Heart left ventricle (tissue), 16 donors: ENCODE measurements at regions not wholly inside any gene's neighbourhood (a gene's known extent, or its start where the extent isn't known, plus 50 kb on each side); places are given as distances from the start of the nearest gene placed in this dataset.

ENCODE experiments used
- ATAC-seq, 4 donors: fragments of 200-7000 bp; cut with Tn5 transposase; one replicate each; pipeline ENCODE4 v1.9.1; 2020 to 2022; ENCODE audit warnings: moderate library complexity in 4 of 4, mild to moderate bottlenecking in 3 of 4, moderate number of reproducible peaks in 1 of 4
- DNase-seq, 5 donors: peaks; one replicate each; pipeline ENCODE4 v3.0.0-alpha.2; 2020
- H3K27ac ChIP-seq, 12 donors: fragments of 200-600 bp; sonication (generic) in 4 of 12; one replicate each; pipeline versions ENCODE4 v1.5.0 to v1.8.0; 2016 to 2022; ENCODE audit warnings: mild to moderate bottlenecking in 2 of 12
- H3K27me3 ChIP-seq, 9 donors: fragments of 200-600 bp; sonication (generic) in 2 of 9; one replicate each; pipeline versions ENCODE4 v1.5.1 to v1.8.0; 2016 to 2022; ENCODE audit warnings: mild to moderate bottlenecking in 3 of 9
- H3K36me3 ChIP-seq, 9 donors: fragments of 200-600 bp; sonication (generic) in 2 of 9; one replicate each; pipeline versions ENCODE4 v1.5.0 to v1.8.0; 2018 to 2022; ENCODE audit warnings: mild to moderate bottlenecking in 2 of 9
- H3K4me1 ChIP-seq, 12 donors: fragments of 200-600 bp; sonication (generic) in 4 of 12; one replicate each; pipeline versions ENCODE4 v1.5.0 to v1.8.0; 2016 to 2022; ENCODE audit warnings: mild to moderate bottlenecking in 3 of 12
- H3K4me3 ChIP-seq, 12 donors: fragments of 200-600 bp; sonication (generic) in 4 of 12; one replicate each; pipeline versions ENCODE4 v1.5.0 to v1.8.0; 2017 to 2022; ENCODE audit warnings: mild to moderate bottlenecking in 9 of 12, moderate library complexity in 4 of 12
- H3K9me3 ChIP-seq, 12 donors: fragments of 200-600 bp; sonication (generic) in 4 of 12; one replicate each; pipeline versions ENCODE4 v1.5.0 to v1.8.0; 2016 to 2022; ENCODE audit warnings: mild to moderate bottlenecking in 1 of 12
- CTCF ChIP-seq, 12 donors: fragments of 200-600 bp; sonication (generic) in 4 of 12; IDR thresholded peaks; one replicate each; pipeline versions ENCODE4 v1.5.0 to v1.8.0; 2018 to 2022; ENCODE audit warnings: antibody characterized with exemption in 12 of 12, mild to moderate bottlenecking in 5 of 12
- POLR2A ChIP-seq, 2 donors: fragments of 450-650 bp; IDR thresholded peaks; one replicate each; pipeline ENCODE4 v1.6.1; 2017; ENCODE audit warnings: antibody characterized with exemption in 2 of 2, mild to moderate bottlenecking in 2 of 2, moderate library complexity in 2 of 2
- WGBS, 4 donors: extraction: QIAGEN DNeasy Blood & Tissue Kit in 2 of 4; methylation state at CpG; one replicate each; pipeline versions ENCODE4 v1.1.5 to v1.1.7; 2013 to 2018; 5-methylcytosine and 5-hydroxymethylcytosine counted together
- intact Hi-C, 10 donors: fragments of 100-400 bp; cut with DNase I; formaldehyde crosslinking; loops; one replicate each; pipeline versions ENCODE4 v1.11.1 to v1.14.2; 2022
- donor health status: ischemic (EF 13 %, LVEDD 7.1; RV severe dilation, severe dysfunction).
- donor health status: healthy with polysubstance abuse.
- donor health status: DM: no; HTN: yes; CAD: no.
- donor health status: DM: no; HTN: no; CAD: no.
- donor health status: ischemic (EF 25% LVEDD 6.9; RV normal size, moderate dysfunction).
- donor health status: ischemic (EF 25% LVEDD 5.7; RV mildly dilated, moderate dysfunction).
- donor health status: healthy.
- donor health status: DM: yes; HTN: yes; CAD: no.
- donor health status: ischemic (EF 35%, LVEDD 5.7; RV mildly dilated, moderate dysfunction).
- donor health status: nonischemic (EF 11% LVEDD 7.7; RV severe dilation, severe dysfunction).
- donor health status: DM: yes; HTN: yes; CAD: no.
- donor health status: PGD.
- donor health status: ischemic (EF 29% LVEDD 5.4; RV normal size, mild dysfunction).
- donor health status: nonischemic (EF 23%, LVEDD 6.1; RV moderate dilation, normal function).

DNA sequence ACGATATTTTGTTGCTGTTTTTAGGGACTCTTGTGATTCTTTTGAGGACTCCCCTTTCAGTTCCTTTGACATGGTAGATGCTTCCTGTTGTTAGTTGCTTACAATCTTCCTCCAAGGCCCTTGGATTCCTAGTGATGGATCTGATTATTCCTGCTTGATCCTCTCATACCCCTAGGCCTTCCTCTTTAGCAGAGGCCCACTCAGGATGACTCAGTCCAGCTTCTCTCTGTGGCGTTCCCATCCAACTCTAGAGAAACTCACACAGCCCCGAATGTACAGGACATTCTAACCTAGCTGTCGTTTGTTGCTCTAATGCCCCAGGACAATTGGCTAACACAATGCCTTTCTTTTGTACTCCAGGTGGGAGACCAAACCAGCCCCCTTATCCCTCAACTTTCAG lies 191.4 kb downstream of the POSTN start:
- Histone ChIP-seq H3K4me1 (no peaks in the 10 kb centered on the region), H3K36me3 (no peaks in the 10 kb centered on the region), H3K27ac (no peak overlapping the region), H3K27me3 (no peaks in the 10 kb centered on the region), H3K9me3 (peaks cover 0 to 2% (median 0%) of the 10 kb centered on the region in 12 donors), H3K4me3 (no peak overlapping the region)
- ATAC-seq (no peak), DNase-seq (no peak)
- intact Hi-C loops: no loop called here
- 77 to 89% (median 84%) methylated on average over 4 of the region's 4 CpGs for WGBS, 4 donors
- TF ChIP-seq POLR2A (IDR thresholded peaks at IDR 0.05) (no peak), CTCF (IDR thresholded peaks at IDR 0.05) (no peak)

DNA sequence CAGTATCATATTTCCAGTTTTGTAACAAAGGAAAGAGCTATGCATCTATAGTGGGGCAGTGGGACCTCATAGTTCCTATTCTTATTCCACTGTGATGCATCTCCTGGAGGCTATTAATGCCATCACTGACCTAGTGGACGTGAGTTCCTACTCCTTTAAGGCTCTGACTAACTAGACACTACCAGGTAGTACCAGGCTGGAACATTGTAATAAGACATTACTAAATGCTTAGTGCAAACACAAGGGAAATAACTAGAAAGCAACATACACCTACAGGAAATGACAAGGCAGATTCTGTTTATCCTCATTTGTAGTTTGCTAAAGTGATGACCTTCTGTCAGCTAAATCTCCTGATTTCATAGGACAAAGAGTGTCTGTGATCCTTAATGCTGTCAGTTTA lies 192.5 kb downstream of the POSTN start:
- Histone ChIP-seq H3K27me3 (no peaks in the 10 kb centered on the region), H3K4me3 (no peak overlapping the region), H3K9me3 (peaks cover 0 to 10% (median 0%) of the 10 kb centered on the region in 12 donors), H3K27ac (no peak overlapping the region), H3K4me1 (no peaks in the 10 kb centered on the region), H3K36me3 (no peaks in the 10 kb centered on the region)
- ATAC-seq (no peak), DNase-seq (no peak)
- TF ChIP-seq POLR2A (IDR thresholded peaks at IDR 0.05): no peak
- TF ChIP-seq CTCF (IDR thresholded peaks at IDR 0.05): no peak
- intact Hi-C loops: no loop called here
- whole genome bisulfite sequencing, 4 donors: 70 to 90% (median 82%) methylated on average over 1 of the region's 1 CpG

- intact Hi-C loops: no loop called here
- no peaks in the 10 kb centered on the region for H3K27me3 ChIP-seq
- TF ChIP-seq CTCF (IDR thresholded peaks at IDR 0.05): no peak
- no peak for TF ChIP-seq POLR2A (IDR thresholded peaks at IDR 0.05)
- H3K9me3 ChIP-seq: peaks cover 0 to 24% (median 0%) of the 10 kb centered on the region in 12 donors
- DNase-seq: no peak
- no peaks in the 10 kb centered on the region for H3K4me1 ChIP-seq
- ATAC-seq: no peak
- no peak overlapping the region for H3K4me3 ChIP-seq
- 71 to 77% (median 74%) methylated on average over 7 of the region's 7 CpGs for WGBS, 4 donors
- H3K27ac ChIP-seq: no peak overlapping the region
- no peaks in the 10 kb centered on the region for H3K36me3 ChIP-seq
These were observed 194.6 kb downstream of the POSTN start for GRCh38 chr13:37403776-37404527.

DNA sequence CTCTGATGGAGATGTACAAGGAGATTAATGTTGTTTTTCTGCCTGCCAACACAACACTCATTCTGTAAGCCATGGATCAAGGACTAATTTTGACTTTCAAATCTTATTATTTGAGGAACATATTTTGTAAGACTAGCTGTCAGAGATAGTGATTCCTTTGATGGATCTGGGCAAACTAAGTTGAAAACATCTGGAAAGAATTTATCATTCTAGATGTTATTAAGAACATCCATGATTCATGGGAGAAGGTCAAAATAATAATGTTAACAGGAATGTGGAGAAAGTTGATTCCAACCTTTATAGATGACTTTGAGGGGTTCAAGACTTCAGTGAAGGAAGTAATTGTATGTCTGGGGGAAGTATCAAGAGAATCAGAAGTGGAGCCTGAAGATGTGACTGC lies 196.8 kb downstream of the POSTN start:
- no peak for TF ChIP-seq CTCF (IDR thresholded peaks at IDR 0.05)
- H3K4me1 ChIP-seq: no peaks in the 10 kb centered on the region
- H3K27ac ChIP-seq: no peak overlapping the region
- H3K36me3 ChIP-seq: no peaks in the 10 kb centered on the region
- H3K27me3 ChIP-seq: no peaks in the 10 kb centered on the region
- intact Hi-C loops: no loop called here
- no peak for ATAC-seq
- DNase-seq: no peak
- H3K9me3 ChIP-seq: peaks cover 0 to 42% (median 2%) of the 10 kb centered on the region in 12 donors
- H3K4me3 ChIP-seq: no peak overlapping the region
